ENCODE measurements at regions not wholly inside any gene's neighbourhood (a gene's known extent, or its start where the extent isn't known, plus 50 kb on each side); places are given as distances from the start of the nearest gene placed in this dataset.
"Not testable (repeated sequence)": the region's sequence is repeated elsewhere in the genome, so short reads cannot be mapped to it uniquely, and the experiment has no call there.

GRCh38 chr12:84018556-84019179 lies 893.9 kb downstream of the SLC6A15 start:
- FAIRE-seq = peak; percentile 92
- CTCF ChIA-PET (ENCODE audit: partially characterized antibody) = interaction anchor here (1.9 kb wide), 1 partner anchor 9 kb away, joined by 4 read pairs; no protein-coding TSS in a partner anchor
- POLR2A ChIA-PET (ENCODE audit: partially characterized antibody); H3K23me2 ChIP-seq (ENCODE audit: low read depth, low read length); H2BK15ac ChIP-seq (ENCODE audit: low read length); H3K36me3 ChIP-seq (ENCODE audit: control insufficient read depth in 2 of 4, insufficient read depth in 4 of 4, low read length in 3 of 4); H3K27me3 ChIP-seq (replicated peaks in 1 of 4; ENCODE audit: control insufficient read depth in 3 of 4, extremely low read depth in 1 of 4, insufficient read depth in 3 of 4, low read length in 3 of 4); H2BK120ac ChIP-seq (replicated peaks; ENCODE audit: low read depth, low read length); H3K4me3 ChIP-seq (ENCODE audit: extremely low read depth in 1 of 4, insufficient read depth in 2 of 4, low read depth in 3 of 4, low read length in 4 of 4); H3K27ac ChIP-seq (ENCODE audit: low read depth, low read length); H3K4me1 ChIP-seq (replicated peaks in 1 of 4; ENCODE audit: control insufficient read depth in 3 of 4, insufficient read depth in 4 of 4, low read length in 3 of 4); H4K20me1 ChIP-seq (replicated peaks in 1 of 2; ENCODE audit: control insufficient read depth in 1 of 2, insufficient read depth in 2 of 2, low read length in 2 of 2); DNase-seq (ENCODE audit: low read depth in 1 of 2, low spot score in 2 of 2); H2BK5ac ChIP-seq (ENCODE audit: low read depth, low read length); H3K4ac ChIP-seq (replicated peaks; ENCODE audit: insufficient read length, low read depth, low read length); H3K4me2 ChIP-seq (ENCODE audit: insufficient read depth in 1 of 2, low read depth in 2 of 2, low read length in 2 of 2); H3K18ac ChIP-seq (ENCODE audit: extremely low read depth, low read length); H2AK5ac ChIP-seq (ENCODE audit: low read depth, low read length); H2BK20ac ChIP-seq (ENCODE audit: low read length); H3K56ac ChIP-seq (replicated peaks; ENCODE audit: insufficient read length, low read depth, low read length); H3K79me2 ChIP-seq (ENCODE audit: control insufficient read depth in 1 of 2, insufficient read depth in 2 of 2, low read length in 2 of 2); H2BK12ac ChIP-seq (ENCODE audit: low read depth, low read length); H3K9ac ChIP-seq (replicated peaks in 1 of 4; ENCODE audit: extremely low read depth in 1 of 4, low read depth in 3 of 4, low read length in 3 of 4); H3K23ac ChIP-seq (ENCODE audit: insufficient read length); H4K5ac ChIP-seq (ENCODE audit: insufficient read length, low read depth, low read length); H4K91ac ChIP-seq (replicated peaks; ENCODE audit: insufficient read length, low read length); H3K14ac ChIP-seq (ENCODE audit: insufficient read length); H3K79me1 ChIP-seq (ENCODE audit: low read depth, low read length); H4K8ac ChIP-seq (ENCODE audit: extremely low read depth, insufficient read depth, low read length); H3K9me3 ChIP-seq (ENCODE audit: insufficient read depth in 2 of 2, low read depth in 1 of 2, low read length in 1 of 2): not testable (repeated sequence)
- WGBS, 2 experiments (ENCODE audit: extremely low coverage in 1 of 2, insufficient coverage in 1 of 2, insufficient read length in 1 of 2, insufficient replicate concordance in 2 of 2, low coverage in 1 of 2, low lambda C conversion rate in 2 of 2, missing lambda C conversion rate in 1 of 2) = 89% methylated on average over 6 of the region's 6 CpGs; no CpG with 5 or more reads in 1 of the 2 experiments
- TF ChIP-seq YY1 (IDR thresholded peaks at IDR 0.05; ENCODE audit: low read depth, low read length) = 0 out of 2 replicates have a peak, but pooled peaks have one; percentile 28
- peak; percentile 52 for TF ChIP-seq SIX5 (IDR thresholded peaks at IDR 0.05; ENCODE audit: low read depth, low read length)
- peak; percentile 95 for TF ChIP-seq TCF12 (IDR thresholded peaks at IDR 0.05; ENCODE audit: low read depth, low read length)
- peak overlapping the region; percentile 88 for H2AFZ ChIP-seq (ENCODE audit: low read length)

Measured in H1 (cell line).